ENCODE measurements at regions not wholly inside any gene's neighbourhood (a gene's known extent, or its start where the extent isn't known, plus 50 kb on each side); places are given as distances from the start of the nearest gene placed in this dataset.

GRCh38 chr2:118502106-118502505 lies 345.3 kb downstream of the EN1 start:
- Histone ChIP-seq H3K27me3 (ENCODE audit: control insufficient read depth, insufficient read depth, low read length) (no peaks in the 10 kb centered on the region), H3K9ac (ENCODE audit: low read length) (no peak overlapping the region), H3K27ac (ENCODE audit: low read depth, low read length) (no peak overlapping the region), H3K36me3 (ENCODE audit: control insufficient read depth, insufficient read depth, low read length) (no peaks in the 10 kb centered on the region), H3K4me1 (ENCODE audit: control insufficient read depth, insufficient read depth, low read length) (no peaks in the 10 kb centered on the region), H3K4me3 (ENCODE audit: low read length) (no peak overlapping the region)

GRCh38 chr2:118498943-118499342 lies 348.5 kb downstream of the EN1 start:
- no peak overlapping the region for H3K4me3 ChIP-seq (ENCODE audit: low read length)
- H3K9ac ChIP-seq (ENCODE audit: low read length) = no peak overlapping the region
- no peaks in the 10 kb centered on the region for H3K36me3 ChIP-seq (ENCODE audit: control insufficient read depth, insufficient read depth, low read length)
- no peaks in the 10 kb centered on the region for H3K4me1 ChIP-seq (ENCODE audit: control insufficient read depth, insufficient read depth, low read length)
- no peaks in the 10 kb centered on the region for H3K27me3 ChIP-seq (ENCODE audit: control insufficient read depth, insufficient read depth, low read length)
- H3K27ac ChIP-seq (ENCODE audit: low read depth, low read length) = no peak overlapping the region

GRCh38 chr2:118496870-118497611 lies 350.4 kb downstream of the EN1 start:
- Histone ChIP-seq H3K36me3 (ENCODE audit: control insufficient read depth, insufficient read depth, low read length) (no peaks in the 10 kb centered on the region), H3K4me1 (ENCODE audit: control insufficient read depth, insufficient read depth, low read length) (no peaks in the 10 kb centered on the region), H3K9ac (ENCODE audit: low read length) (no peak overlapping the region), H3K27me3 (ENCODE audit: control insufficient read depth, insufficient read depth, low read length) (no peaks in the 10 kb centered on the region), H3K4me3 (ENCODE audit: low read length) (no peak overlapping the region), H3K27ac (ENCODE audit: low read depth, low read length) (no peak overlapping the region)

- no peak overlapping the region for H3K4me3 ChIP-seq (ENCODE audit: low read length)
- H3K27me3 ChIP-seq (ENCODE audit: control insufficient read depth, insufficient read depth, low read length) = no peaks in the 10 kb centered on the region
- no peak overlapping the region for H3K9ac ChIP-seq (ENCODE audit: low read length)
- no peaks in the 10 kb centered on the region for H3K4me1 ChIP-seq (ENCODE audit: control insufficient read depth, insufficient read depth, low read length)
- no peak overlapping the region for H3K27ac ChIP-seq (ENCODE audit: low read depth, low read length)
- no peaks in the 10 kb centered on the region for H3K36me3 ChIP-seq (ENCODE audit: control insufficient read depth, insufficient read depth, low read length)
Measured at GRCh38 chr2:118496467-118496866, 351.0 kb downstream of the EN1 start.

- Histone ChIP-seq H3K27ac (ENCODE audit: low read depth, low read length) (no peak overlapping the region), H3K4me1 (ENCODE audit: control insufficient read depth, insufficient read depth, low read length) (no peaks in the 10 kb centered on the region), H3K27me3 (ENCODE audit: control insufficient read depth, insufficient read depth, low read length) (no peaks in the 10 kb centered on the region), H3K9ac (ENCODE audit: low read length) (no peak overlapping the region), H3K4me3 (ENCODE audit: low read length) (no peak overlapping the region), H3K36me3 (ENCODE audit: control insufficient read depth, insufficient read depth, low read length) (no peaks in the 10 kb centered on the region)
Measured at GRCh38 chr2:118495290-118495689, 352.2 kb downstream of the EN1 start.

- Histone ChIP-seq H3K27me3 (ENCODE audit: control insufficient read depth, insufficient read depth, low read length) (no peaks in the 10 kb centered on the region), H3K36me3 (ENCODE audit: control insufficient read depth, insufficient read depth, low read length) (no peaks in the 10 kb centered on the region), H3K4me3 (ENCODE audit: low read length) (no peak overlapping the region), H3K4me1 (ENCODE audit: control insufficient read depth, insufficient read depth, low read length) (no peaks in the 10 kb centered on the region), H3K9ac (ENCODE audit: low read length) (no peak overlapping the region), H3K27ac (ENCODE audit: low read depth, low read length) (no peak overlapping the region)
Measured at GRCh38 chr2:118493213-118493612, 354.2 kb downstream of the EN1 start.

- Histone ChIP-seq H3K27ac (ENCODE audit: low read depth, low read length) (no peak overlapping the region), H3K4me3 (ENCODE audit: low read length) (no peak overlapping the region), H3K36me3 (ENCODE audit: control insufficient read depth, insufficient read depth, low read length) (no peaks in the 10 kb centered on the region), H3K9ac (ENCODE audit: low read length) (no peak overlapping the region), H3K4me1 (ENCODE audit: control insufficient read depth, insufficient read depth, low read length) (no peaks in the 10 kb centered on the region), H3K27me3 (ENCODE audit: control insufficient read depth, insufficient read depth, low read length) (no peaks in the 10 kb centered on the region)
Measured at GRCh38 chr2:118492335-118492734, 355.1 kb downstream of the EN1 start.

- H3K4me1 ChIP-seq (ENCODE audit: control insufficient read depth, insufficient read depth, low read length) = no peaks in the 10 kb centered on the region
- no peaks in the 10 kb centered on the region for H3K27me3 ChIP-seq (ENCODE audit: control insufficient read depth, insufficient read depth, low read length)
- no peaks in the 10 kb centered on the region for H3K36me3 ChIP-seq (ENCODE audit: control insufficient read depth, insufficient read depth, low read length)
- no peak overlapping the region for H3K4me3 ChIP-seq (ENCODE audit: low read length)
- no peak overlapping the region for H3K9ac ChIP-seq (ENCODE audit: low read length)
- H3K27ac ChIP-seq (ENCODE audit: low read depth, low read length) = no peak overlapping the region
Measured at GRCh38 chr2:118490330-118490729, 357.1 kb downstream of the EN1 start.

- no peaks in the 10 kb centered on the region for H3K36me3 ChIP-seq (ENCODE audit: control insufficient read depth, insufficient read depth, low read length)
Measured at GRCh38 chr2:118489712-118490299, 357.6 kb downstream of the EN1 start.

GRCh38 chr2:118481299-118481698 lies 366.1 kb downstream of the EN1 start:
- no peaks in the 10 kb centered on the region for H3K27me3 ChIP-seq (ENCODE audit: control insufficient read depth, insufficient read depth, low read length)
- no peak overlapping the region for H3K9ac ChIP-seq (ENCODE audit: low read length)
- no peak overlapping the region for H3K27ac ChIP-seq (ENCODE audit: low read depth, low read length)
- no peaks in the 10 kb centered on the region for H3K4me1 ChIP-seq (ENCODE audit: control insufficient read depth, insufficient read depth, low read length)
- H3K36me3 ChIP-seq (ENCODE audit: control insufficient read depth, insufficient read depth, low read length) = no peaks in the 10 kb centered on the region
- H3K4me3 ChIP-seq (ENCODE audit: low read length) = no peak overlapping the region

More at GRCh38 chr2:118489712-118490299, 357.6 kb downstream of the EN1 start:
- H3K27ac ChIP-seq (ENCODE audit: low read depth, low read length) = no peak overlapping the region
- no peak overlapping the region for H3K9ac ChIP-seq (ENCODE audit: low read length)
- H3K27me3 ChIP-seq (ENCODE audit: control insufficient read depth, insufficient read depth, low read length) = no peaks in the 10 kb centered on the region
- no peaks in the 10 kb centered on the region for H3K4me1 ChIP-seq (ENCODE audit: control insufficient read depth, insufficient read depth, low read length)
- H3K4me3 ChIP-seq (ENCODE audit: low read length) = no peak overlapping the region

- Histone ChIP-seq H3K27me3 (ENCODE audit: control insufficient read depth, insufficient read depth, low read length) (no peaks in the 10 kb centered on the region), H3K4me1 (ENCODE audit: control insufficient read depth, insufficient read depth, low read length) (no peaks in the 10 kb centered on the region), H3K4me3 (ENCODE audit: low read length) (no peak overlapping the region), H3K9ac (ENCODE audit: low read length) (no peak overlapping the region), H3K36me3 (ENCODE audit: control insufficient read depth, insufficient read depth, low read length) (no peaks in the 10 kb centered on the region), H3K27ac (ENCODE audit: low read depth, low read length) (no peak overlapping the region)
Measured at GRCh38 chr2:118479020-118479419, 368.4 kb downstream of the EN1 start.

- Histone ChIP-seq H3K27me3 (ENCODE audit: control insufficient read depth, insufficient read depth, low read length) (no peaks in the 10 kb centered on the region), H3K36me3 (ENCODE audit: control insufficient read depth, insufficient read depth, low read length) (no peaks in the 10 kb centered on the region), H3K27ac (ENCODE audit: low read depth, low read length) (no peak overlapping the region), H3K4me1 (ENCODE audit: control insufficient read depth, insufficient read depth, low read length) (no peaks in the 10 kb centered on the region), H3K9ac (ENCODE audit: low read length) (no peak overlapping the region), H3K4me3 (ENCODE audit: low read length) (no peak overlapping the region)
Measured at GRCh38 chr2:118477111-118477862, 370.2 kb downstream of the EN1 start.

Data from rectal smooth muscle tissue (tissue), 1 donor.